H1 (cell line): ENCODE measurements at regions not wholly inside any gene's neighbourhood (a gene's known extent, or its start where the extent isn't known, plus 50 kb on each side); places are given as distances from the start of the nearest gene placed in this dataset.

Source experiments
- CEBPB ChIP-seq: IDR thresholded peaks from 2 replicates; pipeline ENCODE4 v1.6.1; 2012; ENCODE audit warnings: low read depth, low read length
- CHD2 ChIP-seq: IDR thresholded peaks from 2 replicates; pipeline ENCODE4 v1.6.1; 2012; ENCODE audit warnings: low read length, improper control_type of control experiment
- POLR2A ChIP-seq, 2 experiments: IDR thresholded peaks; 1 replicate in 1 of 2; 2 replicates in 1 of 2; pipeline ENCODE4 v1.6.1; 2011; ENCODE audit warnings: low read depth in 2 of 2, low read length in 2 of 2, mild to moderate bottlenecking in 2 of 2; ENCODE audit errors: control extremely low read depth in 1 of 2
- POLR2AphosphoS5 ChIP-seq: IDR thresholded peaks from 2 replicates; pipeline ENCODE4 v1.6.1; 2011; ENCODE audit warnings: low read depth, low read length
- RNF2 ChIP-seq: fragments of 200-900, 300-1000 bp; sonication (generic); IDR thresholded peaks from 2 replicates; pipeline ENCODE4 v1.7.1; 2016; ENCODE audit warnings: borderline replicate concordance, low read depth, mild to moderate bottlenecking, antibody characterized with exemption, low read length; ENCODE audit not compliant: poor library complexity, severe bottlenecking; ENCODE audit errors: missing control alignments
- SIN3A ChIP-seq, 2 experiments: IDR thresholded peaks in 1 of 2; conservative IDR thresholded peaks in 1 of 2; 2 replicates each; pipeline ENCODE4 v1.6.1; 2011 to 2012; ENCODE audit warnings: low read length in 2 of 2, improper control_type of control experiment in 1 of 2, low read depth in 1 of 2, mild to moderate bottlenecking in 1 of 2
- TEAD4 ChIP-seq: IDR thresholded peaks from 2 replicates; pipeline ENCODE4 v1.6.1; 2012; ENCODE audit warnings: low read depth, low read length, inconsistent platforms, mixed read lengths
- TF ChIP-seq, protein P1 (sequence below), 3 experiments: IDR thresholded peaks; 1 replicate in 2 of 3; 2 replicates in 1 of 3; pipeline versions ENCODE4 v1.5.1 to v1.6.1; 2011; ENCODE audit warnings: low read length in 3 of 3, mild to moderate bottlenecking in 3 of 3, inconsistent platforms in 2 of 3, low read depth in 1 of 3, moderate library complexity in 1 of 3; ENCODE audit not compliant: insufficient read depth in 1 of 3; ENCODE audit errors: control extremely low read depth in 1 of 3

DNA sequence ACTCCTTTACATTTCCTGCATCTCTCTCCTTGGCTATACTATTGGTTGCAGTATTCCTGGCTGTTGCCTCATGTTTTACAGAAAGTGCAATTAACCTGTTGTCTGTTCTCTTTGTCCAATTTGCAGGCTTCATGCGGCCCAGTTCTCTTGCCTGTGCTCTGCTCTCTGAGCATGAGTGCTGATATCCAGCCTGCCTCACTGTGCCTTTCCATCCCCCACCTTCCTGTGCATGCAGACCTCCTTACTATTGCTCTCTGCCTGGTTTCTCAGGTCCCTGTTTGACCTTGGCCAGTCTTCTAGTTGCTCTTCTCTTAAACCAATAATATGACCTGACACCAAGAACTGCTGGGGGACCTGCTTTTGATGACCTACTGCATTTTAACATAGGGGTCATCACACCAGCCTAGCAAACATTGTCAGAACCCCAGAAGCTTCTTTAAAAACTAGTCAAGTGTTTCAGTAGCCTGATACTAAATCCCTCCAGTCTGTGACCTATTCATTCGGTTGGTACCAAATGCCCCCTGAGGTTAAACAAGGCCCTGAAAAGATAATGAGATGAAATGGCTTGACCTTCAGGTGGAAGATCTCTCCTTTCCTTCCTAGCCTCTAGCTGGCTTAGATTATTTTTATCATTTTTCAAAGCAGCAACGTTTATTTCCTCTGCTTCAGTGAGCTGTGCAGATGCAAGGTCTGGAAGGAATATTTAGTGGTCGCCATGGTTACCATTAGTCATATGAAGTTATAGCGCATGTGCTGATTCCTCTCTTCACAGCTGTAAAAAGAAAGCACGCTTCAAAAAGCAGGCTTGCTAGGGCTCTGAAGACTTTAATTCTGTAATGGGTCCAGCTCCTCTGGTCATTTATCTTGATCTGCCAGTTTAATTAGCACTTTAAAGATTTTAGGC lies 216.5 kb downstream of the PHLDA1 start:
- TF ChIP-seq TEAD4 (no peak), CEBPB (no peak), POLR2AphosphoS5 (no peak), CHD2 (no peak), RNF2 (no peak), POLR2A (IDR thresholded peaks at IDR 0.05; ENCODE audit: control extremely low read depth in 1 of 2, low read depth in 2 of 2, low read length in 2 of 2) (no peak), SIN3A (conservative IDR thresholded peaks at IDR 0.05 in 1 of 2, IDR thresholded peaks at IDR 0.05 in 1 of 2; ENCODE audit: low read depth in 1 of 2, low read length in 2 of 2) (no peak)
- TF ChIP-seq, protein P1, sequence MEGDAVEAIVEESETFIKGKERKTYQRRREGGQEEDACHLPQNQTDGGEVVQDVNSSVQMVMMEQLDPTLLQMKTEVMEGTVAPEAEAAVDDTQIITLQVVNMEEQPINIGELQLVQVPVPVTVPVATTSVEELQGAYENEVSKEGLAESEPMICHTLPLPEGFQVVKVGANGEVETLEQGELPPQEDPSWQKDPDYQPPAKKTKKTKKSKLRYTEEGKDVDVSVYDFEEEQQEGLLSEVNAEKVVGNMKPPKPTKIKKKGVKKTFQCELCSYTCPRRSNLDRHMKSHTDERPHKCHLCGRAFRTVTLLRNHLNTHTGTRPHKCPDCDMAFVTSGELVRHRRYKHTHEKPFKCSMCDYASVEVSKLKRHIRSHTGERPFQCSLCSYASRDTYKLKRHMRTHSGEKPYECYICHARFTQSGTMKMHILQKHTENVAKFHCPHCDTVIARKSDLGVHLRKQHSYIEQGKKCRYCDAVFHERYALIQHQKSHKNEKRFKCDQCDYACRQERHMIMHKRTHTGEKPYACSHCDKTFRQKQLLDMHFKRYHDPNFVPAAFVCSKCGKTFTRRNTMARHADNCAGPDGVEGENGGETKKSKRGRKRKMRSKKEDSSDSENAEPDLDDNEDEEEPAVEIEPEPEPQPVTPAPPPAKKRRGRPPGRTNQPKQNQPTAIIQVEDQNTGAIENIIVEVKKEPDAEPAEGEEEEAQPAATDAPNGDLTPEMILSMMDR (IDR thresholded peaks at IDR 0.05; ENCODE audit: control extremely low read depth in 1 of 3, insufficient read depth in 1 of 3, low read depth in 1 of 3, low read length in 3 of 3): no peak
